Mesothelial cell of epicardium (in vitro differentiated cells): ENCODE measurements at regions not wholly inside any gene's neighbourhood (a gene's known extent, or its start where the extent isn't known, plus 50 kb on each side); places are given as distances from the start of the nearest gene placed in this dataset.

Experiments used
- DNase-seq, 2 experiments: peaks; one replicate each; pipeline ENCODE4 v3.0.0; 2021; ENCODE audit warnings: low spot score in 2 of 2; ENCODE audit not compliant: unreplicated experiment in 2 of 2
- H3K27ac Mint-ChIP-seq: 2 replicates; pipeline ENCODE4 v1.8.0; 2021; ENCODE audit warnings: mixed read lengths
- H3K27me3 Mint-ChIP-seq: 2 replicates; pipeline ENCODE4 v1.8.0; 2021; ENCODE audit warnings: low read depth, mixed read lengths
- H3K36me3 Mint-ChIP-seq: 2 replicates; pipeline ENCODE4 v1.8.0; 2021; ENCODE audit warnings: mixed read lengths
- H3K4me1 Mint-ChIP-seq: 2 replicates; pipeline ENCODE4 v1.8.0; 2021; ENCODE audit warnings: mixed read lengths
- H3K4me3 Mint-ChIP-seq: 2 replicates; pipeline ENCODE4 v1.8.0; 2021; ENCODE audit warnings: mild to moderate bottlenecking, moderate library complexity, mixed read lengths
- H3K9me3 Mint-ChIP-seq: 2 replicates; pipeline ENCODE4 v1.8.0; 2021; ENCODE audit warnings: mixed read lengths
- CTCF ChIP-seq: fragments of 200-600 bp; sonication (generic); IDR thresholded peaks from one replicate; pipeline ENCODE4 v1.5.0; 2021; ENCODE audit warnings: antibody characterized with exemption; ENCODE audit not compliant: unreplicated experiment

DNA sequence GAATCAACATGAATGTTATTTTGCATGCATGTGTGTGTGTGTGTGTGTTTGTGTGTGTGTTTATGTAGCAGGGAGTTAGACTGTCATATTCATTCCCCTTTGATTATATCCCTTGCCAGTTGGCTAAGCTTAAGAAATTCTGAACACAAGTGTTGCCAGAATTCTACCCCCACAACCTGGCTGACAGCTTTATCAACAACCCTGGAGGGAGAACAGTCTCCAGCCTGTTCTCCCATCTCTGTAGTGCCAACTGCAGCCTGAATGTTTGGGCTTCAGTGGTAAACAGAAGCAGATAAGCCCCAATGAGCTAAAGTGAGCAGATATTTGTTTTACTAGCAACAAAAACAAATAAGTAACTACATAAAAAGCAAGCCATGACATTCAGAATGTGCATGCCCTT lies 162.6 kb upstream of the ABI3BP start:
- DNase-seq = no peak
- TF ChIP-seq CTCF = no peak
- Mint-ChIP-seq H3K27ac (no peak overlapping the region), H3K4me1 (no peaks in the 10 kb centered on the region), H3K4me3 (no peak overlapping the region), H3K9me3 (no peaks in the 10 kb centered on the region), H3K27me3 (peaks cover 16% of the 10 kb centered on the region), H3K36me3 (no peaks in the 10 kb centered on the region)

- Mint-ChIP-seq H3K36me3 (no peaks in the 10 kb centered on the region), H3K9me3 (no peaks in the 10 kb centered on the region), H3K4me1 (no peaks in the 10 kb centered on the region), H3K27me3 (peaks cover 16% of the 10 kb centered on the region), H3K4me3 (no peak overlapping the region), H3K27ac (no peak overlapping the region)
- TF ChIP-seq CTCF = no peak
- no peak for DNase-seq
These were observed 161.2 kb upstream of the ABI3BP start for GRCh38 chr3:101154401-101154800.

DNA sequence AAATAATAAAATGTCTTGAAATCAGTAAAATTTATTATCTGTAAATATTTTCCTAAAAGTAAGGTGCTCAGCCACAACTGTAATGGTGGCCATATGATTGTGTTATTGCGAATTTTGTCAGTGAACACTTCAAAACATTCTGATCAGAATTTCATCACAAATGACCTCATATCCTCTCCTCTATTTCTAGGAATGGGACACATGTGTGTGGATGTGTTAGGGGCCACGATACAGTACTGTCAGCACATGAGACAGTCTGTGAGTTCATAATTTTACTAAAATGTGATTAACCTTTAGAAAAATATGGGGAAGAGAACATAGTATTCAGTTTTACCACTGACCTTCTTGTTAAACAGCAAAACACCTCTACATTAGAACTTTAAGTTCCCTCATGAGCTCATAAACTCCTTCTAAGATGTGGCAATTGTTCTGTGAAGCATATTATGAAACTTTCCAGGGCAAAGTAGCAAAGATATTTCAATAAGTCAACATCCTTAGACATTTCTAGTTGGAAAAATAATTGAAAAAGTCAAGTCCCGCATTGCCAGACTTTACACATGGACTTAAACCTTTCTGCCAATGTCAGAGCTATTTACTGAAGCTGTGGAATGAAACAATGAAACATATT lies 158.2 kb upstream of the ABI3BP start:
- H3K36me3 Mint-ChIP-seq = no peaks in the 10 kb centered on the region

GRCh38 chr3:101150504-101150903 lies 157.3 kb upstream of the ABI3BP start:
- Mint-ChIP-seq H3K27ac (no peak overlapping the region), H3K9me3 (no peaks in the 10 kb centered on the region), H3K36me3 (no peaks in the 10 kb centered on the region), H3K27me3 (peaks cover 15% of the 10 kb centered on the region), H3K4me3 (no peak overlapping the region), H3K4me1 (no peaks in the 10 kb centered on the region)
- TF ChIP-seq CTCF = no peak
- no peak for DNase-seq

More for the DNA sequence above, 158.2 kb upstream of the ABI3BP start:
- TF ChIP-seq CTCF = no peak
- Mint-ChIP-seq H3K4me3 (no peak overlapping the region), H3K27ac (no peak overlapping the region), H3K27me3 (peaks cover 18% of the 10 kb centered on the region), H3K4me1 (no peaks in the 10 kb centered on the region), H3K9me3 (no peaks in the 10 kb centered on the region)
- no peak for DNase-seq

GRCh38 chr3:101149707-101150106 lies 156.5 kb upstream of the ABI3BP start:
- Mint-ChIP-seq H3K4me1 (no peaks in the 10 kb centered on the region), H3K9me3 (no peaks in the 10 kb centered on the region), H3K36me3 (no peaks in the 10 kb centered on the region), H3K27ac (no peak overlapping the region), H3K27me3 (peaks cover 13% of the 10 kb centered on the region), H3K4me3 (no peak overlapping the region)
- no peak for TF ChIP-seq CTCF
- no peak for DNase-seq

DNA sequence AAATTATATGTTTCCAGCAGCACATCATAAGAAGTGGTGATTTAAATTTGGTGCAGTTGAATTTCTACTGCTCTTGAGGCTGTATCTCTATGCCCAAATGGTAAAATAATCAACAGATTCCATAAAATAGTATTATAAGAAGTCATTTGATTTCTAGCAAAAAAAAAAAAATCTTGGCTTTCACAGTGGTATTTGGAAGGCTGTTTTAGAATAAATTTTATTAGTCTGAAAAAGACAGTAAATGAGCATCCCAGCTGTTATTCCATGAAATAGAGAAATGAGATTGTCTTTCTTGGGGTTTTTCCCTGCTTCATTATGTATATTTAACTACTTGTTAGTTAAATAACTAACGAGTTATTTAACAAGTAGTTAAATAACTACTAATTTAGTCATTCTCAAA lies 156.0 kb upstream of the ABI3BP start:
- Mint-ChIP-seq H3K27ac (no peak overlapping the region), H3K4me1 (no peaks in the 10 kb centered on the region), H3K4me3 (no peak overlapping the region), H3K36me3 (no peaks in the 10 kb centered on the region), H3K9me3 (no peaks in the 10 kb centered on the region), H3K27me3 (peaks cover 13% of the 10 kb centered on the region)
- DNase-seq = no peak
- TF ChIP-seq CTCF = no peak
